ENCODE measurements at regions not wholly inside any gene's neighbourhood (a gene's known extent, or its start where the extent isn't known, plus 50 kb on each side); places are given as distances from the start of the nearest gene placed in this dataset.

- DNase-seq (no peak), ATAC-seq (ENCODE audit: poor library complexity) (no peak)
- TF ChIP-seq CTCF (IDR thresholded peaks at IDR 0.05), result no peak
- H3K4me1 Mint-ChIP-seq (ENCODE audit: low read depth), result no peaks in the 10 kb centered on the region
- no peaks in the 10 kb centered on the region for H3K27me3 Mint-ChIP-seq
- Histone ChIP-seq H3K4me1 (ENCODE audit: insufficient read depth, low read length) (no peaks in the 10 kb centered on the region), H3K27me3 (ENCODE audit: control insufficient read depth in 1 of 2, insufficient read depth in 2 of 2, low read length in 2 of 2) (no peaks in the 10 kb centered on the region), H3K4me3 (ENCODE audit: low read length) (no peak overlapping the region), H3K9me3 (ENCODE audit: control insufficient read depth in 1 of 2, insufficient read depth in 1 of 2, low read length in 2 of 2) (peaks cover 0 to 5% of the 10 kb centered on the region in 2 experiments), H3K27ac (ENCODE audit: low read depth in 1 of 2, low read length in 2 of 2) (no peak overlapping the region), H3K36me3 (ENCODE audit: insufficient read depth, low read length) (no peaks in the 10 kb centered on the region)
- ChIA-PET POLR2A (no interaction called here), CTCF (no interaction called here)
- intact Hi-C loops (cut with DNase I, micrococcal nuclease), result no loop called here
- H3K27ac Mint-ChIP-seq, result no peak overlapping the region
- H3K4me3 Mint-ChIP-seq, result no peak overlapping the region
- H3K9me3 Mint-ChIP-seq, result peaks cover 4% of the 10 kb centered on the region
- no peaks in the 10 kb centered on the region for H3K36me3 Mint-ChIP-seq (ENCODE audit: low read depth)
Measured at GRCh38 chr12:58639318-58639934, 280.9 kb downstream of the LRIG3 start.

GRCh38 chr12:58640314-58640713, 280.0 kb downstream of the LRIG3 start:
- CTCF ChIA-PET, result no interaction called here

GRCh38 chr12:58645946-58646345, 274.4 kb downstream of the LRIG3 start:
- TF ChIP-seq CTCF (IDR thresholded peaks at IDR 0.05), result no peak
- no peak for DNase-seq
- Histone ChIP-seq H3K9me3 (ENCODE audit: control insufficient read depth in 1 of 2, insufficient read depth in 1 of 2, low read length in 2 of 2) (no peaks in the 10 kb centered on the region), H3K4me3 (ENCODE audit: low read length) (no peak overlapping the region), H3K36me3 (ENCODE audit: insufficient read depth, low read length) (no peaks in the 10 kb centered on the region), H3K27ac (ENCODE audit: low read depth in 1 of 2, low read length in 2 of 2) (no peak overlapping the region), H3K4me1 (ENCODE audit: insufficient read depth, low read length) (no peaks in the 10 kb centered on the region), H3K27me3 (ENCODE audit: control insufficient read depth in 1 of 2, insufficient read depth in 2 of 2, low read length in 2 of 2) (no peaks in the 10 kb centered on the region)
- no peaks in the 10 kb centered on the region for H3K27me3 Mint-ChIP-seq
- ATAC-seq (ENCODE audit: poor library complexity), result no peak
- intact Hi-C loops (cut with DNase I, micrococcal nuclease), result no loop called here
- H3K36me3 Mint-ChIP-seq (ENCODE audit: low read depth), result no peaks in the 10 kb centered on the region
- CTCF ChIA-PET, result no interaction called here
- POLR2A ChIA-PET, result no interaction called here
- H3K4me1 Mint-ChIP-seq (ENCODE audit: low read depth), result no peaks in the 10 kb centered on the region
- no peak overlapping the region for H3K27ac Mint-ChIP-seq
- H3K9me3 Mint-ChIP-seq, result peaks cover 1% of the 10 kb centered on the region
- no peak overlapping the region for H3K4me3 Mint-ChIP-seq

More at GRCh38 chr12:58640314-58640713, 280.0 kb downstream of the LRIG3 start:
- Histone ChIP-seq H3K4me1 (ENCODE audit: insufficient read depth, low read length) (no peaks in the 10 kb centered on the region), H3K36me3 (ENCODE audit: insufficient read depth, low read length) (no peaks in the 10 kb centered on the region), H3K4me3 (ENCODE audit: low read length) (no peak overlapping the region), H3K27me3 (ENCODE audit: control insufficient read depth in 1 of 2, insufficient read depth in 2 of 2, low read length in 2 of 2) (no peaks in the 10 kb centered on the region), H3K27ac (ENCODE audit: low read depth in 1 of 2, low read length in 2 of 2) (no peak overlapping the region), H3K9me3 (ENCODE audit: control insufficient read depth in 1 of 2, insufficient read depth in 1 of 2, low read length in 2 of 2) (peaks cover 0 to 5% of the 10 kb centered on the region in 2 experiments)
- Mint-ChIP-seq H3K36me3 (ENCODE audit: low read depth) (no peaks in the 10 kb centered on the region), H3K27ac (no peak overlapping the region), H3K4me1 (ENCODE audit: low read depth) (no peaks in the 10 kb centered on the region), H3K4me3 (no peak overlapping the region), H3K27me3 (no peaks in the 10 kb centered on the region), H3K9me3 (peaks cover 4% of the 10 kb centered on the region)
- intact Hi-C loops (cut with DNase I, micrococcal nuclease), result no loop called here
- POLR2A ChIA-PET, result no interaction called here
- DNase-seq (no peak), ATAC-seq (ENCODE audit: poor library complexity) (no peak)
- no peak for TF ChIP-seq CTCF (IDR thresholded peaks at IDR 0.05)
